Right renal cortex interstitium (tissue), 3 donors: ENCODE measurements at regions not wholly inside any gene's neighbourhood (a gene's known extent, or its start where the extent isn't known, plus 50 kb on each side); places are given as distances from the start of the nearest gene placed in this dataset.

Experiments
- DNase-seq, 3 donors: peaks; one replicate each; pipeline ENCODE4 v3.0.0-alpha.2; 2013; ENCODE audit warnings: low read depth in 3 of 3, low spot score in 2 of 3

GRCh38 chr15:62625429-62626033 is 417.0 kb upstream of the TPM1 start:
- DNase-seq, result no peak

GRCh38 chr15:62626903-62627302 is 415.6 kb upstream of the TPM1 start:
- DNase-seq, result no peak

GRCh38 chr15:62631076-62631724 is 411.3 kb upstream of the TPM1 start:
- DNase-seq, result no peak

DNA sequence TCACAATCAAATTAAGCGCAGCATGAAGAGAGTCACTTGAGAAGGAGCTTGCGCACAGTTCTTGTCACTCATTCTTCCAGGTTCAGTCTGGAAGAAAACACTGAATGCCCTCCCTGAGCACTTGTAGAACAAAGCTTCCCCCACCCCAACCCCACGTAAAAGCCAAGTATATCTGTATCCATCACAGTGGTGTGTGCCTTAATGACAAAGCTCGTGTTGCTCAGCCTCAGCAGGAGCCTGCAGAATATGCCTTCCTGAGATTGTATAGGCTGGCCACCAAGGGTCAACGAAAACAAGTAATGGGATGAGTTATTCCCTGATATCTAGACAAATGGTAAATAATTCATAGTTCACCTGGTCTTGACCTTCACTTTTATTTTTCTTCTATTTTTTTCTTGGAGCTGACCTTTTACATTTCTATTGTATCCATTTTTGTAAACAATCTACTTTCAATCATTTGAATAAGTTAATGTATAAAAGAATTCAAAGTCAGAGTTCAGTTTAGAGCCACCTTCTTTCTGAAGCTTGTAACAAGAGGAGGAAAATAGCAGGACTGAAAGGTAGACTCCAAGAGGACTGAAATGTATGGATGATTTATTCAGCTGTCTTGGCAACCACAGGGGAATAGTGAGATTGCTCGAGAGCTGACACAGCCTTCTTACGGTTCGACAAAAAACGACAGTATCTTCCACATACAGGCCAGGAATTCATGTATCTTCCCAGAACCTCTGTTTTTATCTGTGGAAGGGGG is 405.5 kb upstream of the TPM1 start:
- no peak for DNase-seq

- no peak for DNase-seq
Observed at GRCh38 chr15:62637574-62637897, 405.0 kb upstream of the TPM1 start.

DNA sequence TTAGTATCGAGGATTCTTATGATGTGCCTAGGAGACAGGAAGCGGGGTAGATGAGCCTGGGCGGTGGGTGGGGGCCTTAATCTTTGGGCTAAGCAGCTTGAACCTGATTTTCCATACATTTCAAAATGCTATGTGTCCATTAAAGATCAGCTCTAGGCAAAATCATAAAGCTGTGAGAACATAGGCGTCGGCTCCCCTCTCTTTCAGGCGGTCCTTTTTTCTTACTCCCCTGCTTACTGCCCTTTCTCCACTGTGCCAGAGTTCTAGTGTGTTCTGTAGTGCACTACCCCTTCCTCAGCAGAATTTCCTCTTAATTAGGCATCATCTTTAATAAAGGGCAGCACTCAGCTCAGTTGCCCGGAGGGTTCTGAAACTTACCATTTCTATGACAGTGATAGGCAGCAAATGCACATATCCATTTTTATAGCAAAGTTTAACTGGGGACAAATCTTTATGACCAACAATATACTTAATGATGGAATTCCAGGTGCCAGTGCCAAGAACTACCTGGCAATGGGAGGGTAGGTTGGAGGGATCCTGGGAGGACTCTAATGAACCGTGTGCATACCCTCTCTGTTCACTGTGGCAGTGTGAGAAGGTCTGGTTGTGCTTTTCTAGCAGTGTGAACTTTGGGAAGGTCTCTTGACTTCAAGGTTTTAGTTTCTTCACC is 404.5 kb upstream of the TPM1 start:
- DNase-seq, result no peak

- no peak for DNase-seq
Observed at GRCh38 chr15:62639432-62639831, 403.1 kb upstream of the TPM1 start.

GRCh38 chr15:62639906-62640605 is 402.5 kb upstream of the TPM1 start:
- DNase-seq, result no peak

GRCh38 chr15:62641825-62642224 is 400.7 kb upstream of the TPM1 start:
- no peak for DNase-seq

DNA sequence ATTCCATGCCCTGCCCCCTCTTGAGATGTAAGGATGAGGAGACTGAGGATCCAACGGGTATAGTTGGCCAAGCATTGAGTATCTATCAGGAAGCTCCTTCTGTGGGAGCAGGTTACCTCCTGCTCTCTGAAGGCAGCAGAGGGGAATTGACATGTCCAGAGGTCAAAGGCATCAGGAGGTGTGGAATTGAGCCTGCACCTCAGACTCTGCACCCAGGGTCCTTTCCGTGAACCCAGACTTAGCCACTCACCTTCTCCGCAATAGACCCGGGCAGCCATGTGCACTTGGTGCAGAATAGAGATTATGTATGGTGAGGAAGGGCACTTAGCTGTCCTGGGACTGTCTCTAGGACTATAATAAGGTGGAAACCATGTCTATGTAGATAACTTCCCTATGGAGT is 399.0 kb upstream of the TPM1 start:
- DNase-seq, result no peak

GRCh38 chr15:62644216-62644888 is 398.2 kb upstream of the TPM1 start:
- DNase-seq, result no peak

DNA sequence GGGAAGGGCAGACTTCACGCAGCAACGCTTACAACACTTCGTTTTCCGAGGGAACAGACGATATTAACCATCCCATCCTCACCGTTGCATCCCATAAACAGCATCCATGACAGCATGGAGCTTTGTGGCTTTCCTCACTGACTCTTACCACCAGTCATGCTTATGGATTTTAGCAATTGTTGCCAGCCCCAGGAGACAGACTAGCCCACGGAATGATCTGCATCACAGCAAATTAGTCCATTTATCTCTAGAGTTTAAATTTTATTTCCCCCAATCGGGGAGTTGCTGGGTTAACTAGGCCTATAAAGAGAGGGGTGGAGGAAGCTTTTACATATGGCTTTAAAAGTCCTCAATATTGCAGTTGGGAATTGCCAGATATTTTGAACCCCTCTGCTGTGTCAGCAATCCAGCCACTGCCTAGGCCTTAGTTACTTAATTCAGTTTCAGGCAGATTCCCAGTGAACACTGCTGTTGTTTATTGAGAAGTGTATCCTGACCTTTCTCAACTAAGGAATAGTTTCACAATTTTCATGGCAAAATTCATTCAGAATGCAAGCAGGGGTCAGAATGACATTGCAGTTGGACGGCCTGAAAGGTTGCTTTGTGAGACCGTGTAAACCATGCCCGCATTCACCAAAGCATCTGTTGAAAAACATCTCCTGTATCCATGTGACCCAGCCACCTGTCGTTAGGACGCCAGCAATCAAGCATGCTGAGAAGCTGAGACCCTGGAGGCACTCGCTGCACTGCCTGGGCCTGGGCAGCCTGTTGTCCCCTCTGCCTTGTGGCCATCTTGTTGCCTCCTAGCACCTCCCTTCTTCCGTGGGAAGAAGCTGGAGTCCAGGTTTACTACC is 397.4 kb upstream of the TPM1 start:
- no peak for DNase-seq

DNA sequence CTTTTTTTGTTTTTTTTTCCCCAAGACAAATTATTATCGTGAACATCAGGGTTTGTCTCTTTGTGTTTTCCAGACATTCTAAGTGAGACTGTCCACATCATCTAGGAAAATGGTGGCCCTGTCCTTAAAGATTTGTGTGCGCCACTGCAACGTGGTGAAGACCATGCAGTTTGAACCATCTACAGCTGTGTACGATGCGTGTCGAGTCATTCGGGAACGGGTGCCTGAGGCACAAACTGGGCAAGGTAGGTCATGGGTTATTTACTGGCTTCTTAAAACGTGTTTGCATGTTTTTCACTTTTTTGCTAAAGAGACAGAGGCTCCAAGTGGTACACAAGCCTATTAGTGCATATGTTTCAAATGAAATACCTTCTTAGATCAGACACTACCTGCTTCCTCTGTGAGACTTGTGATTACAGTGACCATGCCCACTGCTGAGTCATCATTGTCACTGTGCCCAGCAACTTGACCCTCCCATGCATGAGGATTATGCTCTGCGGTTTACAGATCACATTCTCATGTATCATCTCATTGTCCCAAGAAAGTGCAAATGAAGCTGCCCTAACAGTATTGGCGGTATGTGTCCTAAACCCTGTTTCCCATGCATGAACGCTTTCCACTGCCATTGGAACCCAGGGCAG is 395.2 kb upstream of the TPM1 start:
- DNase-seq, result no peak

GRCh38 chr15:62647843-62648505 is 394.6 kb upstream of the TPM1 start:
- no peak for DNase-seq

DNA sequence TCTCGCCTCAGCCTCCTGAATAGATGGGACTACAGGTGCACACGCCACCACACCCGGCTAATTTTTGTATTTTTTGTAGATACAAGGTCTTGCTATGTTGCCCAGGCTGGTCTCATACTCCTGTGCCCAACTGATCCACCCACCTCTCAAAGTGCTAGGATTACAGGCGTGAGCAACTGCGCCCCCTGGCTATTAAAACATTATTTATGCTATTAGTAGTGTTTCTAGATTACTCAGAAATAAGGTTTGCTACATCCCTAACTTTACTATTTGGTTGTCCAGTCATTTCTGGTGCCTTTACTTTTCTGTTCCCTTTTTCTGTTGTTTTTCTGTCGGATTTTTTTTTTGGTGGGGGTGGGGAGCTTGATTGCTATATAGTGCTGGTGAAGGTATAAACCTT is 393.6 kb upstream of the TPM1 start:
- DNase-seq, result no peak

DNA sequence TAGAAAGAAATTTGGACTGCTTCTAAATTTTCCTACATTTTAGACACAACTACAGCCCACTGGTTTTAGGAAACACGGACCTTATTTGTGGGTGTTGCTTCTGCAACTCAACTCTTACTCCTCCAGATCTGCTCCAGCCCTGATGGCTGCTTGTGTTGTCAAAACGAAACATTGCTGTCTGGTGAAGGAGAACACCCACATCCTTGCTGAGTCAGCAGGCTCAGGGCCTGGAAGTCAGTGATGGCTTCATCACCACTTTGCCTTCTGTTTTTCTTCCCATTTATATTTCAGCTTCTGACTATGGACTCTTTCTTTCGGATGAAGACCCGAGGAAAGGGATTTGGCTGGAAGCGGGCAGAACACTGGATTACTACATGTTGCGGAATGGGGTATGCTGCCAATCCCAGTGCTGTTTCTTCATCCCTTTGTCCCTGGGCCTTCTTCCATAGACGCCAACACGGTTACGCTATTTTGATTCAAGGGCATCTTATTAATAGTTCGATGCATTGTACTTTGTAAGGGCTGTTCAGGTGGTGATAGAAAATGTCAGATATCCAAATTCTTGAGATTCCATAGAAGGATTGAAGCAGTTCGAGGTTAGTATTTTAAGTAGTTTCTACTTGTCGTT is 392.6 kb upstream of the TPM1 start:
- DNase-seq, result no peak

- DNase-seq, result no peak
Observed at GRCh38 chr15:62653122-62653521, 389.4 kb upstream of the TPM1 start.

DNA sequence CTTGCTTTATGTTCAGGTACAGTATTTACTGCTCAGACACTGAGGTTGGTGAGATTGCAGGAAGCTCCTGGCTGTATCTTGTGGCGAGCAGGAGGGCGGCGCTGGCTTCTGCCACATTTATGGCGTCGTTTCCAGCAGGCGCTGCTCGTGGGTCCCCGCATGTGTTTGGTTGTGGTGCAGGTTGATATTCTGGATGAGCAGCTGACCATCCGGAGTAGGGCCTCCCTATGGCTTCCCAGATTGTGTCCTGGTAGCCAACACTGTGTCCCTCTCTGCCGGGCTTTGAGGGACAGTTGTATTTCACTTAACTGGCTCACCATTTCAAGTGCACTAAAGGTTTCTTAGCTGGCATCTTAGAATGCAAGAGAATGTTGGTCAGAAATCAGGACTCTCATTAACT is 386.5 kb upstream of the TPM1 start:
- no peak for DNase-seq
